B cell (primary cell): ENCODE measurements at regions not wholly inside any gene's neighbourhood (a gene's known extent, or its start where the extent isn't known, plus 50 kb on each side); places are given as distances from the start of the nearest gene placed in this dataset.

Experiments used
- ATAC-seq: fragments of 200-7000 bp; cut with Tn5 transposase; one replicate; pipeline ENCODE4 v1.10.0; 2021; ENCODE audit warnings: low read depth, mild to moderate bottlenecking, moderate number of reproducible peaks, moderate library complexity
- CTCF ChIA-PET: fragments of 350-600 bp; sonication (Branson Sonifier 250); formaldehyde crosslinking; loops from one replicate; lab custom pipeline; 2021; ENCODE audit warnings: antibody characterized with exemption, inconsistent platforms; lab: Charles Lee
- POLR2A ChIA-PET: fragments of 350-600 bp; sonication (Branson Sonifier 250); formaldehyde crosslinking; loops from one replicate; lab custom pipeline; 2021; ENCODE audit warnings: antibody characterized with exemption; lab: Charles Lee
- DNase-seq: peaks from one replicate; pipeline ENCODE4 v3.0.0; 2013
- H2AFZ ChIP-seq: 2 replicates; pipeline ENCODE4 v1.6.1; 2012; ENCODE audit warnings: mild to moderate bottlenecking, low read depth, low read length; ENCODE audit not compliant: insufficient read depth, poor library complexity, severe bottlenecking
- H3K27ac ChIP-seq, 2 donors: 1 replicate in 1 of 2; 2 replicates in 1 of 2; pipeline ENCODE4 v1.5.1; 2012 to 2013; ENCODE audit warnings: low read length in 2 of 2, mild to moderate bottlenecking in 2 of 2, moderate library complexity in 1 of 2
- H3K27me3 ChIP-seq, 4 experiments: fragments of 200-600 bp in 1 of 4; sonication (generic) in 1 of 4; replicated peaks in 1 of 4; 1 replicate in 2 of 4; 2 replicates in 2 of 4; pipeline versions ENCODE4 v1.6.1 to v1.7.0; 2013 to 2016; ENCODE audit warnings: low read length in 3 of 4, mild to moderate bottlenecking in 2 of 4, mixed read lengths in 1 of 4, moderate library complexity in 1 of 4; ENCODE audit not compliant: insufficient read depth in 4 of 4, control insufficient read depth in 3 of 4; ENCODE audit errors: control extremely low read depth in 1 of 4
- H3K36me3 ChIP-seq, 2 experiments: replicated peaks in 1 of 2; 1 replicate in 1 of 2; 2 replicates in 1 of 2; pipeline versions ENCODE4 v1.6.1 to v1.7.1; 2013; ENCODE audit warnings: low read length in 1 of 2; ENCODE audit not compliant: insufficient read depth in 2 of 2, control insufficient read depth in 1 of 2; ENCODE audit errors: control extremely low read depth in 1 of 2, extremely low read depth in 1 of 2
- H3K4me1 ChIP-seq, 2 donors: fragments of 200-600 bp in 1 of 2; sonication (generic) in 1 of 2; 1 replicate in 1 of 2; 2 replicates in 1 of 2; pipeline versions ENCODE4 v1.5.1 to v1.6.1; 2013 to 2017; ENCODE audit warnings: low read length in 2 of 2; ENCODE audit not compliant: control insufficient read depth in 2 of 2, insufficient read depth in 2 of 2
- H3K4me2 ChIP-seq: replicated peaks from 2 replicates; pipeline ENCODE3; 2012; ENCODE audit warnings: mild to moderate bottlenecking, low read depth, low read length; ENCODE audit not compliant: poor library complexity, severe bottlenecking
- H3K4me3 ChIP-seq, 5 experiments: fragments of 200-600 bp in 1 of 5; sonication (generic) in 1 of 5; 1 replicate in 3 of 5; 2 replicates in 2 of 5; pipeline versions ENCODE4 v1.5.1 to v1.7.0; 2011 to 2016; ENCODE audit warnings: low read length in 4 of 5, mild to moderate bottlenecking in 4 of 5, low read depth in 2 of 5, control low read depth in 1 of 5, moderate library complexity in 1 of 5; ENCODE audit not compliant: insufficient read depth in 1 of 5; ENCODE audit errors: control extremely low read depth in 1 of 5, extremely low read depth in 1 of 5
- H3K79me2 ChIP-seq: fragments of 200-600 bp; sonication (generic); one replicate; pipeline ENCODE4 v1.6.0; 2016; ENCODE audit warnings: low read length; ENCODE audit not compliant: control insufficient read depth, insufficient read depth
- H3K9ac ChIP-seq: fragments of 200-600 bp; sonication (generic); 2 replicates; pipeline ENCODE4 v1.6.1; 2017; ENCODE audit warnings: mild to moderate bottlenecking, low read length, moderate library complexity
- H3K9me3 ChIP-seq, 3 donors: one replicate each; pipeline versions ENCODE4 v1.6.1 to v1.7.1; 2013; ENCODE audit warnings: low read length in 2 of 3; ENCODE audit not compliant: control insufficient read depth in 2 of 3, insufficient read depth in 1 of 3; ENCODE audit errors: control extremely low read depth in 1 of 3
- H4K20me1 ChIP-seq: 2 replicates; pipeline ENCODE4 v1.6.0; 2012; ENCODE audit warnings: mild to moderate bottlenecking, low read length; ENCODE audit not compliant: insufficient read depth, control insufficient read depth, poor library complexity, severe bottlenecking
- H3K27ac Mint-ChIP-seq: one replicate; pipeline ENCODE4 v1.8.0; 2021; ENCODE audit warnings: mixed read lengths
- H3K27me3 Mint-ChIP-seq: one replicate; pipeline ENCODE4 v1.8.0; 2021; ENCODE audit warnings: mixed read lengths
- H3K4me1 Mint-ChIP-seq: one replicate; pipeline ENCODE4 v1.8.0; 2021; ENCODE audit warnings: mixed read lengths
- H3K4me3 Mint-ChIP-seq: one replicate; pipeline ENCODE4 v1.8.0; 2021; ENCODE audit warnings: mixed read lengths
- H3K9me3 Mint-ChIP-seq: one replicate; pipeline ENCODE4 v1.8.0; 2022; ENCODE audit warnings: mixed read lengths; ENCODE audit not compliant: insufficient read depth
- EZH2 ChIP-seq: IDR thresholded peaks from 2 replicates; pipeline ENCODE4 v1.6.1; 2012; ENCODE audit warnings: borderline replicate concordance, low read depth, mild to moderate bottlenecking, moderate library complexity, low read length; ENCODE audit not compliant: insufficient read depth, poor library complexity, severe bottlenecking
- WGBS: methylation state at CpG from one replicate; pipeline ENCODE4 v1.1.5; 2013; ENCODE audit warnings: missing lambda C conversion rate; ENCODE audit not compliant: insufficient coverage; 5-methylcytosine and 5-hydroxymethylcytosine counted together
- intact Hi-C: fragments of 100-400 bp; cut with micrococcal nuclease; formaldehyde crosslinking; loops from one replicate; pipeline ENCODE4 v1.10.0; 2022
- TF ChIP-seq, protein P1 (sequence below): fragments of 200-600 bp; IDR thresholded peaks from one replicate; pipeline ENCODE4 v1.8.0; 2022; ENCODE audit warnings: antibody characterized with exemption, mild to moderate bottlenecking

DNA sequence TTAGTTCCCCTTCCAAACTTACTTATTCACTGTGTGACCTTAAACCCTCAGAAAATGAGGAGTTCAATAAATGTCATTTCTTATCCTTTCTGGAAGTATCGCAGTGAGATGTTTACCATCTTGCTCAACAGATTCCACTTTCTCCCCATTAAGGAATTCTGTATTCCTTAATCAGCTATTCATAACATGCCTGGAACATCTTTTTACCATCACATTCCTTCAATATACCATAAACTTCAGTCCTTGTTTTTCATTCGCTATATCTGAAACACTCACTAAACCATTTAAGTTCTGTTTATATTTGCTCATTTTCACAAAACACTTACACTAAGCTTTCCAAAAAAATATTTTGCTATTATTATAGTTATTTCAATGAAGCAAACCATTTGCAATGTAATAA lies 1158.6 kb downstream of the CDH12 start:
- H3K4me2 ChIP-seq = no peak overlapping the region
- no peak overlapping the region for H3K4me3 Mint-ChIP-seq
- no peak overlapping the region for H2AFZ ChIP-seq
- H3K27me3 Mint-ChIP-seq = no peaks in the 10 kb centered on the region
- H4K20me1 ChIP-seq = no peaks in the 10 kb centered on the region
- no peaks in the 10 kb centered on the region for H3K36me3 ChIP-seq
- intact Hi-C loops = no loop called here
- TF ChIP-seq, protein P1, sequence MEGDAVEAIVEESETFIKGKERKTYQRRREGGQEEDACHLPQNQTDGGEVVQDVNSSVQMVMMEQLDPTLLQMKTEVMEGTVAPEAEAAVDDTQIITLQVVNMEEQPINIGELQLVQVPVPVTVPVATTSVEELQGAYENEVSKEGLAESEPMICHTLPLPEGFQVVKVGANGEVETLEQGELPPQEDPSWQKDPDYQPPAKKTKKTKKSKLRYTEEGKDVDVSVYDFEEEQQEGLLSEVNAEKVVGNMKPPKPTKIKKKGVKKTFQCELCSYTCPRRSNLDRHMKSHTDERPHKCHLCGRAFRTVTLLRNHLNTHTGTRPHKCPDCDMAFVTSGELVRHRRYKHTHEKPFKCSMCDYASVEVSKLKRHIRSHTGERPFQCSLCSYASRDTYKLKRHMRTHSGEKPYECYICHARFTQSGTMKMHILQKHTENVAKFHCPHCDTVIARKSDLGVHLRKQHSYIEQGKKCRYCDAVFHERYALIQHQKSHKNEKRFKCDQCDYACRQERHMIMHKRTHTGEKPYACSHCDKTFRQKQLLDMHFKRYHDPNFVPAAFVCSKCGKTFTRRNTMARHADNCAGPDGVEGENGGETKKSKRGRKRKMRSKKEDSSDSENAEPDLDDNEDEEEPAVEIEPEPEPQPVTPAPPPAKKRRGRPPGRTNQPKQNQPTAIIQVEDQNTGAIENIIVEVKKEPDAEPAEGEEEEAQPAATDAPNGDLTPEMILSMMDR = no peak
- no peak for TF ChIP-seq EZH2
- CTCF ChIA-PET = no interaction called here
- no peaks in the 10 kb centered on the region for H3K27me3 ChIP-seq
- H3K27ac Mint-ChIP-seq = no peak overlapping the region
- POLR2A ChIA-PET = no interaction called here
- H3K4me3 ChIP-seq = no peak overlapping the region
- no peaks in the 10 kb centered on the region for H3K4me1 ChIP-seq
- ATAC-seq = no peak
- H3K9me3 ChIP-seq = no peaks in the 10 kb centered on the region
- no peak for DNase-seq
- WGBS = 100% methylated on average over 1 of the region's 2 CpGs
- no peaks in the 10 kb centered on the region for H3K9me3 Mint-ChIP-seq
- no peaks in the 10 kb centered on the region for H3K4me1 Mint-ChIP-seq
- no peaks in the 10 kb centered on the region for H3K79me2 ChIP-seq
- H3K9ac ChIP-seq = no peak overlapping the region
- H3K27ac ChIP-seq = no peak overlapping the region

DNA sequence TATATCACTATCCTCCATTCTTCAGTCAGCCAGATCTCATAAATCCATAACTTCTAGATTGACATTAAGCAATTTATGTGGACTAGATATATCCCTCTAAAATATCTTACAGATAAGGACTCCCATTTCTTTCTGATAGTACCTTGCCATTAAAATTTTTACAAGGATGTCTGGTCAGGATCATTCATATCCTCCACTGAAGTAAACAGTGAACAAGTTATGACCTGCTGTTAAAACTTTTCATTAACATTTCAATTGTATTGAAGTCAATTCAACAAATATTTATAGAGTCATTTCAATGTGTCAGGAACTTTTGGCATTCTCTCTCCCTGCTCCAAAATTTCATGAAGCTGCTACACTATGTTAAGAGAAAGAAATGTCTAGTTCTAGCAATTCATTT lies 1159.6 kb downstream of the CDH12 start:
- intact Hi-C loops = no loop called here

More for the DNA sequence above, 1159.6 kb downstream of the CDH12 start:
- TF ChIP-seq EZH2 = no peak
- TF ChIP-seq, protein P1 = no peak
- H3K27ac Mint-ChIP-seq = no peak overlapping the region
- Histone ChIP-seq H3K4me3 (no peak overlapping the region), H3K9me3 (no peaks in the 10 kb centered on the region), H3K79me2 (no peaks in the 10 kb centered on the region), H3K27me3 (no peaks in the 10 kb centered on the region), H4K20me1 (no peaks in the 10 kb centered on the region), H2AFZ (no peak overlapping the region), H3K4me1 (no peaks in the 10 kb centered on the region), H3K36me3 (no peaks in the 10 kb centered on the region), H3K27ac (no peak overlapping the region), H3K4me2 (no peak overlapping the region), H3K9ac (no peak overlapping the region)
- CTCF ChIA-PET = no interaction called here
- no peaks in the 10 kb centered on the region for H3K4me1 Mint-ChIP-seq
- POLR2A ChIA-PET = no interaction called here
- ATAC-seq (no peak), DNase-seq (no peak)
- no peak overlapping the region for H3K4me3 Mint-ChIP-seq
- H3K27me3 Mint-ChIP-seq = no peaks in the 10 kb centered on the region
- no peaks in the 10 kb centered on the region for H3K9me3 Mint-ChIP-seq
